Body of pancreas (tissue), 4 donors: ENCODE measurements at regions not wholly inside any gene's neighbourhood (a gene's known extent, or its start where the extent isn't known, plus 50 kb on each side); places are given as distances from the start of the nearest gene placed in this dataset.

Experiments used
- POLR2A ChIP-seq, 3 donors: fragments of 450-650 bp; IDR thresholded peaks; one replicate each; pipeline ENCODE4 v1.6.1; 2016; ENCODE audit warnings: antibody characterized with exemption in 3 of 3, mild to moderate bottlenecking in 2 of 3
- TF ChIP-seq, protein P1 (sequence below), 7 experiments: fragments of 450-650 bp in 4 of 7; fragments of 200-600 bp in 3 of 7; sonication (generic) in 3 of 7; IDR thresholded peaks; one replicate each; pipeline ENCODE4 v1.5.1; 2016 to 2019; ENCODE audit warnings: antibody characterized with exemption in 7 of 7

DNA sequence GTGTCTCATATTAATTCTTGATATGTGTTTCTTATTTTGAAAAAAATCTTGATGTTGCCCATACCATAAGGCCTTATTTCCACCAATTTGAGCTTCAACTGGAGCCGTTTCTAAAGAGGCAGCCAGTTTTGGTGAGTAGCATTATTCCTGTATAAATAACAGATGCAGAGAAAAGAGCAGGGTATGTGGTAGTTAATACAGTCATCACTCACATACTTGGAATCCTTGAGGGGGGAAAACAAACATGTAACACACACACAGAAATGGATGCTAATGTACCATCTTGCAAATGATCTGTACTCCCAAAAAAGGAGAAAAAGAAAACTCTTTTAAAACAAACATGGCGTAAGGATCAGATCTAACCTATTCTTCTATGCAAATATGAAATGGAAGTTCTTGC is 389.7 kb downstream of the GPM6A start:
- TF ChIP-seq, protein P1, sequence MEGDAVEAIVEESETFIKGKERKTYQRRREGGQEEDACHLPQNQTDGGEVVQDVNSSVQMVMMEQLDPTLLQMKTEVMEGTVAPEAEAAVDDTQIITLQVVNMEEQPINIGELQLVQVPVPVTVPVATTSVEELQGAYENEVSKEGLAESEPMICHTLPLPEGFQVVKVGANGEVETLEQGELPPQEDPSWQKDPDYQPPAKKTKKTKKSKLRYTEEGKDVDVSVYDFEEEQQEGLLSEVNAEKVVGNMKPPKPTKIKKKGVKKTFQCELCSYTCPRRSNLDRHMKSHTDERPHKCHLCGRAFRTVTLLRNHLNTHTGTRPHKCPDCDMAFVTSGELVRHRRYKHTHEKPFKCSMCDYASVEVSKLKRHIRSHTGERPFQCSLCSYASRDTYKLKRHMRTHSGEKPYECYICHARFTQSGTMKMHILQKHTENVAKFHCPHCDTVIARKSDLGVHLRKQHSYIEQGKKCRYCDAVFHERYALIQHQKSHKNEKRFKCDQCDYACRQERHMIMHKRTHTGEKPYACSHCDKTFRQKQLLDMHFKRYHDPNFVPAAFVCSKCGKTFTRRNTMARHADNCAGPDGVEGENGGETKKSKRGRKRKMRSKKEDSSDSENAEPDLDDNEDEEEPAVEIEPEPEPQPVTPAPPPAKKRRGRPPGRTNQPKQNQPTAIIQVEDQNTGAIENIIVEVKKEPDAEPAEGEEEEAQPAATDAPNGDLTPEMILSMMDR (IDR thresholded peaks at IDR 0.05): no peak
- no peak for TF ChIP-seq POLR2A (IDR thresholded peaks at IDR 0.05)
